ENCODE measurements at regions not wholly inside any gene's neighbourhood (a gene's known extent, or its start where the extent isn't known, plus 50 kb on each side); places are given as distances from the start of the nearest gene placed in this dataset.

GRCh38 chr4:1460967-1461868, 55.0 kb upstream of the NKX1-1 start:
- no peak for TF ChIP-seq CTCF (IDR thresholded peaks at IDR 0.05; ENCODE audit: control insufficient read depth, insufficient read depth, low read depth, low read length, missing control alignments)
- DNase-seq (ENCODE audit: low read depth): no peak

GRCh38 chr4:1459722-1460511, 53.7 kb upstream of the NKX1-1 start:
- DNase-seq (ENCODE audit: low read depth): no peak
- TF ChIP-seq CTCF (IDR thresholded peaks at IDR 0.05; ENCODE audit: control insufficient read depth, insufficient read depth, low read depth, low read length, missing control alignments): no peak
- no peak overlapping the region for H3K4me3 ChIP-seq (ENCODE audit: control insufficient read depth, low read depth, low read length)

More at GRCh38 chr4:1460967-1461868, 55.0 kb upstream of the NKX1-1 start:
- no peak overlapping the region for H3K4me3 ChIP-seq (ENCODE audit: control insufficient read depth, low read depth, low read length)

- no peak for TF ChIP-seq CTCF (IDR thresholded peaks at IDR 0.05; ENCODE audit: control insufficient read depth, insufficient read depth, low read depth, low read length, missing control alignments)
- H3K4me3 ChIP-seq (ENCODE audit: control insufficient read depth, low read depth, low read length): no peak overlapping the region
- DNase-seq (ENCODE audit: low read depth): no peak
Observed at GRCh38 chr4:1459081-1459721, 53.0 kb upstream of the NKX1-1 start.

GRCh38 chr4:1458581-1458980, 52.3 kb upstream of the NKX1-1 start:
- no peak overlapping the region for H3K4me3 ChIP-seq (ENCODE audit: control insufficient read depth, low read depth, low read length)
- TF ChIP-seq CTCF (IDR thresholded peaks at IDR 0.05; ENCODE audit: control insufficient read depth, insufficient read depth, low read depth, low read length, missing control alignments): no peak
- no peak for DNase-seq (ENCODE audit: low read depth)
